MM.1S (cell line): ENCODE measurements at regions not wholly inside any gene's neighbourhood (a gene's known extent, or its start where the extent isn't known, plus 50 kb on each side); places are given as distances from the start of the nearest gene placed in this dataset.
"Not testable (repeated sequence)": the region's sequence is repeated elsewhere in the genome, so short reads cannot be mapped to it uniquely, and the experiment has no call there.

ENCODE experiments used
- DNase-seq: peaks from one replicate; pipeline ENCODE4 v3.0.0-alpha.2; 2015
- H2AFZ ChIP-seq: fragments of 300-600 bp; sonication (generic); 2 replicates; pipeline ENCODE4 v1.6.0; 2016; ENCODE audit warnings: antibody characterized with exemption, low read length
- H3F3A ChIP-seq: fragments of 300-600 bp; sonication (generic); 2 replicates; pipeline ENCODE4 v1.6.1; 2016; ENCODE audit warnings: mild to moderate bottlenecking, antibody characterized with exemption, low read length, moderate library complexity, mixed read lengths; ENCODE audit not compliant: insufficient read depth
- H3K27ac ChIP-seq: fragments of 300-600 bp; sonication (generic); 2 replicates; pipeline ENCODE4 v1.5.1; 2016; ENCODE audit warnings: mild to moderate bottlenecking, low read length
- H3K27me3 ChIP-seq: fragments of 300-600 bp; sonication (generic); replicated peaks from 2 replicates; pipeline ENCODE4 v1.6.0; 2016; ENCODE audit warnings: low read length; ENCODE audit not compliant: insufficient read depth
- H3K36me3 ChIP-seq: fragments of 300-600 bp; sonication (generic); replicated peaks from 2 replicates; pipeline ENCODE4 v1.6.1; 2016; ENCODE audit warnings: mild to moderate bottlenecking, low read length, mixed read lengths; ENCODE audit not compliant: insufficient read depth
- H3K4me1 ChIP-seq: fragments of 300-600 bp; sonication (generic); 2 replicates; pipeline ENCODE4 v1.6.1; 2016; ENCODE audit warnings: low read length, mixed read lengths
- H3K4me2 ChIP-seq: fragments of 300-600 bp; sonication (generic); 2 replicates; pipeline ENCODE4 v1.6.0; 2016; ENCODE audit warnings: low read depth, low read length
- H3K4me3 ChIP-seq: fragments of 300-600 bp; sonication (generic); 2 replicates; pipeline ENCODE4 v1.5.1; 2016; ENCODE audit warnings: low read length, mixed read lengths
- H3K79me2 ChIP-seq: fragments of 300-600 bp; sonication (generic); 2 replicates; pipeline ENCODE4 v1.6.1; 2016; ENCODE audit warnings: mixed run types, low read length, mixed read lengths
- H3K9ac ChIP-seq: fragments of 300-600 bp; sonication (generic); 2 replicates; pipeline ENCODE4 v1.6.1; 2016; ENCODE audit warnings: low read length, mixed read lengths
- H3K9me2 ChIP-seq: fragments of 300-600 bp; sonication (generic); replicated peaks from 2 replicates; pipeline ENCODE4 v1.6.1; 2016; ENCODE audit warnings: mild to moderate bottlenecking, low read length, mixed read lengths; ENCODE audit not compliant: insufficient read depth
- H3K9me3 ChIP-seq: fragments of 300-600 bp; sonication (generic); replicated peaks from 2 replicates; pipeline ENCODE4 v1.6.1; 2016; ENCODE audit warnings: mild to moderate bottlenecking, low read length, mixed read lengths; ENCODE audit not compliant: insufficient read depth
- H4K20me1 ChIP-seq: fragments of 300-600 bp; sonication (generic); 2 replicates; pipeline ENCODE4 v1.6.1; 2016; ENCODE audit warnings: mild to moderate bottlenecking, low read length, moderate library complexity, mixed read lengths; ENCODE audit not compliant: insufficient read depth
- CTCF ChIP-seq: fragments of 300-600 bp; sonication (generic); IDR thresholded peaks from 2 replicates; pipeline ENCODE4 v1.5.1; 2016; ENCODE audit warnings: antibody characterized with exemption, low read length, mixed read lengths
- EZH2 ChIP-seq: fragments of 300-600 bp; sonication (generic); optimal IDR thresholded peaks from 2 replicates; pipeline ENCODE3; 2017; ENCODE audit warnings: low read depth, mild to moderate bottlenecking, antibody characterized with exemption, low read length, mixed read lengths
- EZH2phosphoT487 ChIP-seq: fragments of 300-600 bp; sonication (generic); IDR thresholded peaks from 2 replicates; pipeline ENCODE4 v1.6.1; 2018; ENCODE audit warnings: antibody characterized with exemption, low read length

GRCh38 chr16:76123966-76124365 lies 153.2 kb upstream of the CNTNAP4 start:
- H3K4me3 ChIP-seq: no peak overlapping the region
- H3K36me3 ChIP-seq: no peaks in the 10 kb centered on the region
- H3K9me2 ChIP-seq: no peaks in the 10 kb centered on the region
- H3F3A ChIP-seq: no peaks in the 10 kb centered on the region
- H3K79me2 ChIP-seq: no peaks in the 10 kb centered on the region
- no peaks in the 10 kb centered on the region for H4K20me1 ChIP-seq
- no peak overlapping the region for H3K27ac ChIP-seq
- no peaks in the 10 kb centered on the region for H3K4me1 ChIP-seq
- no peak for TF ChIP-seq EZH2phosphoT487
- no peak for TF ChIP-seq EZH2
- no peak for TF ChIP-seq CTCF
- DNase-seq: no peak
- H3K9ac ChIP-seq: no peak overlapping the region
- no peak overlapping the region for H3K4me2 ChIP-seq
- no peak overlapping the region for H2AFZ ChIP-seq
- no peaks in the 10 kb centered on the region for H3K27me3 ChIP-seq
- H3K9me3 ChIP-seq: no peaks in the 10 kb centered on the region

GRCh38 chr16:76125871-76126270 lies 151.3 kb upstream of the CNTNAP4 start:
- Histone ChIP-seq H3K4me1 (no peaks in the 10 kb centered on the region), H3K27me3 (no peaks in the 10 kb centered on the region), H3K4me3 (no peak overlapping the region), H3K36me3 (no peaks in the 10 kb centered on the region), H2AFZ (no peak overlapping the region), H3K9me2 (no peaks in the 10 kb centered on the region), H3K79me2 (no peaks in the 10 kb centered on the region), H3K9me3 (no peaks in the 10 kb centered on the region), H3K4me2 (no peak overlapping the region), H4K20me1 (no peaks in the 10 kb centered on the region), H3K27ac (no peak overlapping the region), H3K9ac (no peak overlapping the region), H3F3A (no peaks in the 10 kb centered on the region)
- TF ChIP-seq EZH2phosphoT487 (no peak), CTCF (no peak), EZH2 (no peak)
- no peak for DNase-seq

- not testable (repeated sequence) for H4K20me1 ChIP-seq, H3F3A ChIP-seq, H3K4me1 ChIP-seq, H3K79me2 ChIP-seq, H3K4me3 ChIP-seq, H3K27me3 ChIP-seq, H3K4me2 ChIP-seq, H3K27ac ChIP-seq, H2AFZ ChIP-seq, H3K9me2 ChIP-seq, DNase-seq, H3K36me3 ChIP-seq, H3K9ac ChIP-seq, H3K9me3 ChIP-seq
Observed at GRCh38 chr16:76138056-76138455, 139.1 kb upstream of the CNTNAP4 start.

GRCh38 chr16:76157629-76158028 lies 119.6 kb upstream of the CNTNAP4 start:
- no peaks in the 10 kb centered on the region for H3K9me3 ChIP-seq
- no peaks in the 10 kb centered on the region for H3K27me3 ChIP-seq
- TF ChIP-seq EZH2phosphoT487 (no peak), EZH2 (no peak), CTCF (no peak)
- H3K4me3 ChIP-seq: no peak overlapping the region
- H3K9me2 ChIP-seq: no peaks in the 10 kb centered on the region
- no peaks in the 10 kb centered on the region for H3K36me3 ChIP-seq
- no peaks in the 10 kb centered on the region for H3K4me1 ChIP-seq
- DNase-seq: no peak
- H3F3A ChIP-seq: no peaks in the 10 kb centered on the region
- H2AFZ ChIP-seq: no peak overlapping the region
- H3K79me2 ChIP-seq: no peaks in the 10 kb centered on the region
- no peak overlapping the region for H3K4me2 ChIP-seq
- H3K9ac ChIP-seq: no peak overlapping the region
- H4K20me1 ChIP-seq: no peaks in the 10 kb centered on the region
- H3K27ac ChIP-seq: no peak overlapping the region
